K562 (cell line): ENCODE measurements at regions not wholly inside any gene's neighbourhood (a gene's known extent, or its start where the extent isn't known, plus 50 kb on each side); places are given as distances from the start of the nearest gene placed in this dataset.

Experiments used
- ATAC-seq: fragments of 200-7000 bp; cut with Tn5 transposase; 3 replicates; pipeline ENCODE4 v1.9.1; 2020; ENCODE audit warnings: moderate library complexity
- BruUV-seq: library from RNA; stranded (reverse); fragments of 400-500 nt; replicated peaks from 2 replicates; lab custom pipeline; 2021; lab: Mats Ljungman, UMichigan
- CTCF ChIA-PET: fragments of 300-600 bp; formaldehyde crosslinking; extraction: SDS; loops from one replicate; lab custom pipeline; 2021; ENCODE audit warnings: low intra/inter-chr PET ratio; lab: Yijun Ruan, JAX
- POLR2A ChIA-PET: fragments of 300-600, 350-650 bp; sonication (Branson Sonifier 250); formaldehyde crosslinking; extraction: SDS; loops from one replicate; lab custom pipeline; 2021; ENCODE audit warnings: antibody characterized with exemption, inconsistent platforms; lab: Yijun Ruan, JAX
- DNase-seq, 4 experiments: peaks; one replicate each; pipeline versions ENCODE4 v3.0.0 to v3.0.0-alpha.2; 2011 to 2018; ENCODE audit warnings: low spot score in 3 of 4, mixed read lengths in 3 of 4; ENCODE audit errors: extremely low read depth in 1 of 4
- FAIRE-seq: peaks from 2 replicates; lab custom pipeline; 2011; peaks lifted over from hg19 to GRCh38; lab: Jason Lieb, UNC
- H2AFZ ChIP-seq: 2 replicates; pipeline ENCODE4 v1.6.0; 2011; ENCODE audit warnings: low read depth, low read length, control low read depth, inconsistent platforms
- H3K27ac ChIP-seq: fragments of 200-600 bp; 3 replicates; pipeline ENCODE4 v1.8.0; 2011; ENCODE audit warnings: low read depth, mild to moderate bottlenecking, control low read depth, inconsistent platforms, low read length, moderate library complexity, mixed read lengths; ENCODE audit errors: extremely low read depth
- H3K27me3 ChIP-seq, 2 experiments: fragments of 300-600 bp in 1 of 2; 2 replicates in 1 of 2; 3 replicates in 1 of 2; pipeline versions ENCODE4 v1.6.0 to v1.8.0; 2011; ENCODE audit warnings: inconsistent platforms in 2 of 2, low read length in 2 of 2, mild to moderate bottlenecking in 1 of 2, mixed read lengths in 1 of 2, moderate library complexity in 1 of 2; ENCODE audit not compliant: control insufficient read depth in 2 of 2, insufficient read depth in 2 of 2
- H3K36me3 ChIP-seq: fragments of 300-600 bp; 3 replicates; pipeline ENCODE4 v1.8.0; 2011; ENCODE audit warnings: mild to moderate bottlenecking, low read length, inconsistent platforms; ENCODE audit not compliant: control insufficient read depth, insufficient read depth
- H3K4me1 ChIP-seq, 2 experiments: fragments of 200-600 bp in 1 of 2; replicated peaks in 1 of 2; 2 replicates in 1 of 2; 3 replicates in 1 of 2; pipeline versions ENCODE4 v1.5.1 to v1.8.0; 2011; ENCODE audit warnings: inconsistent platforms in 2 of 2, low read length in 2 of 2, mild to moderate bottlenecking in 1 of 2, mixed read lengths in 1 of 2, moderate library complexity in 1 of 2; ENCODE audit not compliant: control insufficient read depth in 2 of 2, insufficient read depth in 2 of 2
- H3K4me2 ChIP-seq: 2 replicates; pipeline ENCODE4 v1.6.1; 2011; ENCODE audit warnings: low read length, control low read depth, inconsistent platforms, mixed read lengths; ENCODE audit not compliant: insufficient read depth
- H3K4me3 ChIP-seq: fragments of 200-600 bp; sonication (generic), shearing (Covaris generic); 2 replicates; pipeline ENCODE4 v1.5.1; 2016; ENCODE audit warnings: control low read depth, inconsistent platforms
- H3K79me2 ChIP-seq: fragments of 200-600 bp; 3 replicates; pipeline ENCODE4 v1.8.0; 2011; ENCODE audit warnings: low read length, inconsistent platforms; ENCODE audit not compliant: control insufficient read depth, insufficient read depth
- H3K9ac ChIP-seq, 2 experiments: 2 replicates each; pipeline versions ENCODE4 v1.6.0 to v1.6.1; 2011; ENCODE audit warnings: low read depth in 2 of 2, low read length in 2 of 2, control low read depth in 1 of 2, inconsistent platforms in 1 of 2, mild to moderate bottlenecking in 1 of 2, mixed read lengths in 1 of 2; ENCODE audit not compliant: insufficient read depth in 1 of 2
- H3K9me1 ChIP-seq: one replicate; pipeline ENCODE4 v1.6.0; 2011; ENCODE audit warnings: inconsistent platforms, mild to moderate bottlenecking, low read length, moderate library complexity; ENCODE audit not compliant: control insufficient read depth, insufficient read depth
- H3K9me3 ChIP-seq: replicated peaks from 2 replicates; pipeline ENCODE4 v1.5.1; 2011; ENCODE audit warnings: low read depth, low read length, inconsistent platforms; ENCODE audit not compliant: control insufficient read depth, insufficient read depth
- H4K20me1 ChIP-seq: replicated peaks from 2 replicates; pipeline ENCODE4 v1.6.1; 2011; ENCODE audit warnings: low read length, inconsistent platforms, mixed read lengths; ENCODE audit not compliant: control insufficient read depth, insufficient read depth
- L3MBTL2 ChIP-seq: fragments of 450-650 bp; IDR thresholded peaks from 2 replicates; pipeline ENCODE4 v1.6.1; 2016; ENCODE audit warnings: mild to moderate bottlenecking, moderate library complexity
- RAD21 ChIP-seq, 2 experiments: fragments of 250-450 bp in 1 of 2; fragments of 450-650 bp in 1 of 2; sonication (Bioruptor Pico) in 1 of 2; formaldehyde crosslinking in 1 of 2; IDR thresholded peaks in 1 of 2; conservative IDR thresholded peaks in 1 of 2; 2 replicates each; pipeline versions ENCODE4 v1.4.0 to v1.8.0; 2020 to 2022; ENCODE audit warnings: mild to moderate bottlenecking in 2 of 2, moderate library complexity in 1 of 2
- REST ChIP-seq, 2 experiments: fragments of 450-650 bp; formaldehyde crosslinking in 1 of 2; IDR thresholded peaks; 2 replicates each; pipeline versions ENCODE4 v1.4.0 to v1.6.1; 2014 to 2020; ENCODE audit warnings: mild to moderate bottlenecking in 2 of 2, borderline replicate concordance in 1 of 2, low read depth in 1 of 2
- SP1 ChIP-seq: sonication (generic); formaldehyde crosslinking; IDR thresholded peaks from 2 replicates; pipeline ENCODE4 v1.8.1; 2022; ENCODE audit warnings: mild to moderate bottlenecking, missing genetic modification reagents
- ZNF609 ChIP-seq: sonication (generic); formaldehyde crosslinking; IDR thresholded peaks from 2 replicates; pipeline ENCODE4 v1.8.1; 2023; ENCODE audit warnings: missing genetic modification reagents, mild to moderate bottlenecking, borderline replicate concordance
- WGBS: fragments of 100-300 bp; shearing (Covaris generic); methylation state at CpG from one replicate; pipeline ENCODE4 v1.1.6; 2016; ENCODE audit warnings: low coverage, mixed read lengths; ENCODE audit not compliant: insufficient coverage; ENCODE audit errors: missing lambda C conversion rate; 5-methylcytosine and 5-hydroxymethylcytosine counted together
- in situ Hi-C: fragments of 300-500 bp; cut with MboI; formaldehyde crosslinking; loops from 4 replicates; pipeline ENCODE4 v1.15.0; 2018; ENCODE audit warnings: inconsistent platforms, mixed read lengths
- intact Hi-C: fragments of 100-400 bp; cut with micrococcal nuclease; formaldehyde crosslinking; loops from 2 replicates; pipeline ENCODE4 v1.14.2; 2022
- TF ChIP-seq, protein P1 (sequence below), 3 experiments: IDR thresholded peaks in 2 of 3; conservative IDR thresholded peaks in 1 of 3; 2 replicates each; pipeline ENCODE4 v1.5.1; 2011 to 2012; ENCODE audit warnings: low read length in 3 of 3, mild to moderate bottlenecking in 3 of 3, control low read depth in 2 of 3, improper control_type of control experiment in 1 of 3, inconsistent platforms in 1 of 3, low read depth in 1 of 3, mixed read lengths in 1 of 3, moderate library complexity in 1 of 3; ENCODE audit not compliant: insufficient read depth in 2 of 3

GRCh38 chr18:35777039-35777438, 195.4 kb upstream of the RMP24 start:
- CTCF ChIA-PET = interaction anchor here (1.1 kb wide), 1 partner anchor 115 kb away, joined by 3 read pairs; no protein-coding TSS in a partner anchor
- 0 out of 2 replicates have a peak, but pooled peaks have one; percentile 8 for TF ChIP-seq REST (IDR thresholded peaks at IDR 0.05; ENCODE audit: borderline replicate concordance)
- TF ChIP-seq REST (CRISPR knock-in tag; IDR thresholded peaks at IDR 0.05; ENCODE audit: low read depth) = no peak
- TF ChIP-seq RAD21 (CRISPR knock-in tag; conservative IDR thresholded peaks at IDR 0.05 in 1 of 2, IDR thresholded peaks at IDR 0.05 in 1 of 2) = peak in 1 of 2 experiments; percentile 31; a peak in 2 of 4 replicates
- TF ChIP-seq ZNF609 (CRISPR knock-in tag) = no peak
- TF ChIP-seq, protein P1, sequence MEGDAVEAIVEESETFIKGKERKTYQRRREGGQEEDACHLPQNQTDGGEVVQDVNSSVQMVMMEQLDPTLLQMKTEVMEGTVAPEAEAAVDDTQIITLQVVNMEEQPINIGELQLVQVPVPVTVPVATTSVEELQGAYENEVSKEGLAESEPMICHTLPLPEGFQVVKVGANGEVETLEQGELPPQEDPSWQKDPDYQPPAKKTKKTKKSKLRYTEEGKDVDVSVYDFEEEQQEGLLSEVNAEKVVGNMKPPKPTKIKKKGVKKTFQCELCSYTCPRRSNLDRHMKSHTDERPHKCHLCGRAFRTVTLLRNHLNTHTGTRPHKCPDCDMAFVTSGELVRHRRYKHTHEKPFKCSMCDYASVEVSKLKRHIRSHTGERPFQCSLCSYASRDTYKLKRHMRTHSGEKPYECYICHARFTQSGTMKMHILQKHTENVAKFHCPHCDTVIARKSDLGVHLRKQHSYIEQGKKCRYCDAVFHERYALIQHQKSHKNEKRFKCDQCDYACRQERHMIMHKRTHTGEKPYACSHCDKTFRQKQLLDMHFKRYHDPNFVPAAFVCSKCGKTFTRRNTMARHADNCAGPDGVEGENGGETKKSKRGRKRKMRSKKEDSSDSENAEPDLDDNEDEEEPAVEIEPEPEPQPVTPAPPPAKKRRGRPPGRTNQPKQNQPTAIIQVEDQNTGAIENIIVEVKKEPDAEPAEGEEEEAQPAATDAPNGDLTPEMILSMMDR (IDR thresholded peaks at IDR 0.05 in 2 of 3, conservative IDR thresholded peaks at IDR 0.05 in 1 of 3; ENCODE audit: insufficient read depth in 2 of 3, low read depth in 1 of 3, low read length in 3 of 3) = peak; percentile 44 to 55 (median 50); a peak in 5 of 6 replicates
- TF ChIP-seq SP1 (CRISPR knock-in tag) = no peak
- no peak for TF ChIP-seq L3MBTL2

More at GRCh38 chr18:35777039-35777438, 195.4 kb upstream of the RMP24 start:
- Histone ChIP-seq H3K79me2 (no peaks in the 10 kb centered on the region), H3K36me3 (no peaks in the 10 kb centered on the region), H4K20me1 (peaks cover 3% of the 10 kb centered on the region; the same call in 1 of the 2 replicates), H3K9ac (no peak overlapping the region), H3K9me1 (no peaks in the 10 kb centered on the region), H3K4me2 (no peak overlapping the region), H3K4me1 (no peaks in the 10 kb centered on the region), H3K9me3 (no peaks in the 10 kb centered on the region), H3K4me3 (no peak overlapping the region), H2AFZ (no peak overlapping the region), H3K27ac (no peak overlapping the region), H3K27me3 (peaks cover 2 to 10% of the 10 kb centered on the region in 2 experiments; a peak in 2 of 5 replicates)
- WGBS = 0% methylated on average over 4 of the region's 4 CpGs
- FAIRE-seq (no peak), ATAC-seq (peak; percentile 81), DNase-seq (peak; percentile 17 to 28 (median 26))
- BruUV-seq = no TSS peak
- in situ Hi-C loops = no loop called here
- intact Hi-C loops = no loop called here
- POLR2A ChIA-PET = no interaction called here
